Mucosa of descending colon (tissue), 3 donors: ENCODE measurements at regions not wholly inside any gene's neighbourhood (a gene's known extent, or its start where the extent isn't known, plus 50 kb on each side); places are given as distances from the start of the nearest gene placed in this dataset.
A peak's percentile ranks its signal among the peaks of the same experiment; 100 is the strongest.

ENCODE experiments used
- ATAC-seq: fragments of 200-7000 bp; cut with Tn5 transposase; one replicate; pipeline ENCODE4 v1.9.1; 2020; ENCODE audit warnings: mild to moderate bottlenecking, moderate library complexity
- DNase-seq, 3 donors: peaks; one replicate each; pipeline ENCODE4 v3.0.0-alpha.2; 2020
- H3K36me3 ChIP-seq: fragments of 200-600 bp; one replicate; pipeline ENCODE4 v1.8.0; 2021; ENCODE audit warnings: low read depth, mild to moderate bottlenecking
- H3K4me1 ChIP-seq: fragments of 200-600 bp; one replicate; pipeline ENCODE4 v1.8.0; 2021; ENCODE audit warnings: low read depth, mild to moderate bottlenecking
- H3K4me3 ChIP-seq: fragments of 200-600 bp; one replicate; pipeline ENCODE4 v1.8.0; 2021; ENCODE audit warnings: mild to moderate bottlenecking
- H3K9me3 ChIP-seq: fragments of 200-600 bp; one replicate; pipeline ENCODE4 v1.8.0; 2021; ENCODE audit warnings: mild to moderate bottlenecking
- intact Hi-C, 2 donors: fragments of 100-400 bp; cut with DNase I in 1 of 2; cut with micrococcal nuclease in 1 of 2; formaldehyde crosslinking; loops; one replicate each; pipeline versions ENCODE4 v1.11.0 to v1.11.1; 2022; cut with DNase I, micrococcal nuclease
- TF ChIP-seq, protein P1 (sequence below): fragments of 200-600 bp; IDR thresholded peaks from one replicate; pipeline ENCODE4 v1.8.0; 2022; ENCODE audit warnings: antibody characterized with exemption, mild to moderate bottlenecking
- donor health status: DM: no; HTN: no; CAD: no; lungs with moderate emphysema.
- donor health status: DM: no; HTN: no; CAD: no.
- donor health status: DM: no; HTN: yes; CAD: no.

DNA sequence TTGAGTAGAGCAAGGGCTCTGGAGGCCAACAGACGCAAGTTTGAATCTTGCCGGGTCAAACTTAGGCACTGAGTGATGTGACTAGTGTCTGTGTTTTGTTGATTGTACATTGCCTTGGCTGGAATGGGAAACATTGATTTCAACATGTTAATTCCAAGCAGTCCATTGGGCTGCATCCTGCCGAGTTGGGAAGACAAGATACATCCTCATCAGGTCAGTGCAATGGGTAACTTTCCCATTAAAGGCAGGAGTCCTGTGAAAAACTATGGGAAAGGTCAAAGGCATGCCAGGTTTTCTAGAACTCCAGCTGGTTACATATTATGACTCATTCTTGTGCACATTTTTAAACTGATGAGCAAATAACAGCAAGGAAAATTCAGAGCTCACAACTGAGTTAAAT lies 126.5 kb upstream of the ABCA1 start:
- Histone ChIP-seq H3K9me3 (no peaks in the 10 kb centered on the region), H3K36me3 (no peaks in the 10 kb centered on the region), H3K4me3 (no peak overlapping the region), H3K4me1 (no peaks in the 10 kb centered on the region)
- TF ChIP-seq, protein P1, sequence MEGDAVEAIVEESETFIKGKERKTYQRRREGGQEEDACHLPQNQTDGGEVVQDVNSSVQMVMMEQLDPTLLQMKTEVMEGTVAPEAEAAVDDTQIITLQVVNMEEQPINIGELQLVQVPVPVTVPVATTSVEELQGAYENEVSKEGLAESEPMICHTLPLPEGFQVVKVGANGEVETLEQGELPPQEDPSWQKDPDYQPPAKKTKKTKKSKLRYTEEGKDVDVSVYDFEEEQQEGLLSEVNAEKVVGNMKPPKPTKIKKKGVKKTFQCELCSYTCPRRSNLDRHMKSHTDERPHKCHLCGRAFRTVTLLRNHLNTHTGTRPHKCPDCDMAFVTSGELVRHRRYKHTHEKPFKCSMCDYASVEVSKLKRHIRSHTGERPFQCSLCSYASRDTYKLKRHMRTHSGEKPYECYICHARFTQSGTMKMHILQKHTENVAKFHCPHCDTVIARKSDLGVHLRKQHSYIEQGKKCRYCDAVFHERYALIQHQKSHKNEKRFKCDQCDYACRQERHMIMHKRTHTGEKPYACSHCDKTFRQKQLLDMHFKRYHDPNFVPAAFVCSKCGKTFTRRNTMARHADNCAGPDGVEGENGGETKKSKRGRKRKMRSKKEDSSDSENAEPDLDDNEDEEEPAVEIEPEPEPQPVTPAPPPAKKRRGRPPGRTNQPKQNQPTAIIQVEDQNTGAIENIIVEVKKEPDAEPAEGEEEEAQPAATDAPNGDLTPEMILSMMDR, result no peak
- intact Hi-C loops, result no loop called here
- DNase-seq, result peak in 1 of 3 donors; percentile 24
- ATAC-seq, result peak; percentile 44

DNA sequence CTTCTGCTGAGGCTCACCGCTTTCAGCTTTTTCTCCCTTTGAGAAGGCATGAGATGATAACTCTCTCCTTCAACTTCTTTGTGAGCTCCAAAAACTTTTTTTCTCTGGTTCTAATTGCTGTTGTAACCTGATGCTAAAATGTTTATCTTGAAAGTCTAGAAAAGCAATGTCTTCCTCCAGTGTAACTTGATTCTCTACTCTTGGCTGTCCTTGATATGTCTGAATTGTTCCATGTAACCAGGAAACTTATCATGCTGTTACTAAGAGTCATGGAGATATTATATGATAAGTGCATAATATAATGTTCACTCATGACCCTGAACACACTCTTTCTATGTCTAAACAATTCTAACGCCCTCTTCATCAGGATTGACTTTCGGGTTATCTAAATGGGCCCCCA lies 128.0 kb upstream of the ABCA1 start:
- Histone ChIP-seq H3K4me3 (no peak overlapping the region), H3K4me1 (no peaks in the 10 kb centered on the region), H3K9me3 (no peaks in the 10 kb centered on the region), H3K36me3 (no peaks in the 10 kb centered on the region)
- ATAC-seq (no peak), DNase-seq (no peak)
- intact Hi-C loops, result no loop called here
- TF ChIP-seq, protein P1, result no peak

DNA sequence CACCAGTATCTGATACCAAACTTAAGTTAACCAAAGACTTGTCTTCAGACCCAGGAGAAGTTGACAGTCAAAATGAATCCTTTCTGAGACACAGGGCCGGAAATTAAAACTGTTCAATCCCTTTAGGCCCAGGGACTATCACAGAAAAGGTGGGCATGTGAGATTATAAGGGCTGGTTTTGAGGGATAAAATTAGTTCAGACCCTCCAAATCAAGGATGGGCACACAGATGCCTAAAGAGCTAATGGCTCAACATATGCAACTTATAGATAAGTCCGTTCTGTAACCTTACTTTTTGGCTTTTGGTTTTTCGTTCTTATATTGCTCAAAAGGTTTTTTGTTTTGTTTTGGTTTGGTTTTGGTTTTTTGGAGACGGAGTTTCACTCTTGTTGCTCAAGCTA lies 129.6 kb upstream of the ABCA1 start:
- Histone ChIP-seq H3K36me3 (no peaks in the 10 kb centered on the region), H3K4me3 (no peak overlapping the region), H3K9me3 (no peaks in the 10 kb centered on the region), H3K4me1 (no peaks in the 10 kb centered on the region)
- intact Hi-C loops, result no loop called here
- ATAC-seq (no peak), DNase-seq (no peak)
- TF ChIP-seq, protein P1, result no peak

DNA sequence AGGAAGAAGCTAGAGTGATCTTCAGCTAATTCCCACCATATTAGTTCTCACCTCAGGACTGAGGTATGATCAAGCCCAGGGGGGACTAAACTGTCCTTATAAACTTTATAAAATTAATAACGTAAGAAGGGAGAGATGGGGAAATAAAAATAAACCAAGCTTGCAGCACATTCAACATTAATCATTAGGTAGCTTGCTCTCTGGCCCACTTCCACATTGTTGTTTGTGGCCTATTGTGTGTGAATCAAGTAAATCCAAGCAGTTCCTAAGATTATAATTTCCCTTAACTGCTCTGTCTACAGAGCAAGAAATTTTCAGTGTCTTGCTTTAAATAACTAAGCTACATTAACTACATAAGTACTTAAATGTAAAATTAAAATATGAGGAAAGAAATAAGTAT lies 131.3 kb upstream of the ABCA1 start:
- ATAC-seq (no peak), DNase-seq (no peak)
- Histone ChIP-seq H3K4me3 (no peak overlapping the region), H3K9me3 (no peaks in the 10 kb centered on the region), H3K4me1 (peaks cover 8% of the 10 kb centered on the region), H3K36me3 (no peaks in the 10 kb centered on the region)
- intact Hi-C loops, result no loop called here
- TF ChIP-seq, protein P1, result no peak

DNA sequence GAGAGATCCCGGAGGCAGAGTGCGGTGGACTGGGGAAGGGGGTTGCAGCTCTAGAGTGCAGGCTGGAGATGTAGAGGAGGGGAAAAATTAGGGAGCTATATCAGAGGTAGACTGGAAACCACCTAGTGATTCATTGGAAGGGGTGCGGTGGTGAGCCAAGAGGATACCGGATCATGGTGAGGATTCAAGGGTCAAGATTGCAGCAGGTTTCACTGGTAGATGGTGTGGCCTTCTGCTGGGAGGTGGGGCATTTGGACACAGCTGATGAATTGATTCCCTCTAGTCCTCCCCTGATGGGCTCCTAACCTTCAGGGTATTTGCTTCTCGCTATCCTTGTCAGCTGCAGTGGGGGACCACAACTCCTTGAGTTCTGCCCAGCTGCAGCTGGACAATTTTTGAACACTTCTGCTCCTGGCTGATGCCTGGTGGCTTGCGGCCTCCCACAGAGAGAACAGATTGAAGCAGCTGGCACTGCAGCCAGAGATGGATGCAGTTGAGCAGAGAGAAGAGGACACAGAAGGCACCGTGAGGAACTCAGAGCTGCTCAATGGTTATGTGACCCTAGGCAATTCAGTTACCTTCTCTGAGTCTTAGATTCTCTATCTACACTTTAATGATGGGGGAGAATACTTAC lies 134.4 kb upstream of the ABCA1 start:
- ATAC-seq, result no peak
- DNase-seq, result no peak
- Histone ChIP-seq H3K4me3 (no peak overlapping the region), H3K36me3 (no peaks in the 10 kb centered on the region), H3K9me3 (no peaks in the 10 kb centered on the region), H3K4me1 (peaks cover 23% of the 10 kb centered on the region)
- TF ChIP-seq, protein P1, result no peak
- intact Hi-C loops, result loop anchor here in 1 of 2 donors (10.0 kb wide), 1 partner anchor 198 kb away; no protein-coding TSS in a partner anchor
